ENCODE measurements at regions not wholly inside any gene's neighbourhood (a gene's known extent, or its start where the extent isn't known, plus 50 kb on each side); places are given as distances from the start of the nearest gene placed in this dataset.

- Histone ChIP-seq H3K27me3 (ENCODE audit: low read depth) (no peaks in the 10 kb centered on the region), H3K4me3 (no peak overlapping the region), H3K36me3 (no peaks in the 10 kb centered on the region), H3K27ac (no peak overlapping the region), H3K9me3 (no peaks in the 10 kb centered on the region), H3K4me1 (no peaks in the 10 kb centered on the region)
- TF ChIP-seq CTCF (IDR thresholded peaks at IDR 0.05) = no peak
- DNase-seq (no peak), ATAC-seq (no peak)
- intact Hi-C loops (cut with DNase I) = no loop called here
These were observed 97.6 kb downstream of the C4orf33 start for GRCh38 chr4:129193357-129194100.

- no peaks in the 10 kb centered on the region for H3K27me3 ChIP-seq (ENCODE audit: low read depth)
- no peak overlapping the region for H3K27ac ChIP-seq
- H3K4me1 ChIP-seq = no peaks in the 10 kb centered on the region
- intact Hi-C loops (cut with DNase I) = no loop called here
- DNase-seq = no peak
- H3K36me3 ChIP-seq = no peaks in the 10 kb centered on the region
- no peaks in the 10 kb centered on the region for H3K9me3 ChIP-seq
- no peak for TF ChIP-seq CTCF (IDR thresholded peaks at IDR 0.05)
- no peak for ATAC-seq
- no peak overlapping the region for H3K4me3 ChIP-seq
These were observed 112.5 kb downstream of the C4orf33 start for GRCh38 chr4:129208481-129208880.

GRCh38 chr4:129213692-129214091 is 117.7 kb downstream of the C4orf33 start:
- H3K27me3 ChIP-seq (ENCODE audit: low read depth) = no peaks in the 10 kb centered on the region
- no peak overlapping the region for H3K4me3 ChIP-seq
- intact Hi-C loops (cut with DNase I) = no loop called here
- H3K27ac ChIP-seq = no peak overlapping the region
- DNase-seq (no peak), ATAC-seq (no peak)
- no peaks in the 10 kb centered on the region for H3K4me1 ChIP-seq
- no peaks in the 10 kb centered on the region for H3K9me3 ChIP-seq
- no peaks in the 10 kb centered on the region for H3K36me3 ChIP-seq
- no peak for TF ChIP-seq CTCF (IDR thresholded peaks at IDR 0.05)

- no peak overlapping the region for H3K4me3 ChIP-seq
- TF ChIP-seq CTCF (IDR thresholded peaks at IDR 0.05) = no peak
- no peak for ATAC-seq
- intact Hi-C loops (cut with DNase I) = no loop called here
- H3K36me3 ChIP-seq = no peaks in the 10 kb centered on the region
- no peak overlapping the region for H3K27ac ChIP-seq
- no peak for DNase-seq
- H3K27me3 ChIP-seq (ENCODE audit: low read depth) = no peaks in the 10 kb centered on the region
- H3K9me3 ChIP-seq = no peaks in the 10 kb centered on the region
- H3K4me1 ChIP-seq = no peaks in the 10 kb centered on the region
These were observed 122.4 kb downstream of the C4orf33 start for GRCh38 chr4:129218360-129218759.

GRCh38 chr4:129218897-129219296 is 122.9 kb downstream of the C4orf33 start:
- intact Hi-C loops (cut with DNase I) = no loop called here
- no peak overlapping the region for H3K27ac ChIP-seq
- H3K36me3 ChIP-seq = no peaks in the 10 kb centered on the region
- no peaks in the 10 kb centered on the region for H3K9me3 ChIP-seq
- no peaks in the 10 kb centered on the region for H3K27me3 ChIP-seq (ENCODE audit: low read depth)
- no peak for DNase-seq
- no peak for ATAC-seq
- no peak for TF ChIP-seq CTCF (IDR thresholded peaks at IDR 0.05)
- H3K4me3 ChIP-seq = no peak overlapping the region
- H3K4me1 ChIP-seq = no peaks in the 10 kb centered on the region

Data from lower lobe of right lung (tissue), 2 donors.